ENCODE measurements at regions not wholly inside any gene's neighbourhood (a gene's known extent, or its start where the extent isn't known, plus 50 kb on each side); places are given as distances from the start of the nearest gene placed in this dataset.

DNA sequence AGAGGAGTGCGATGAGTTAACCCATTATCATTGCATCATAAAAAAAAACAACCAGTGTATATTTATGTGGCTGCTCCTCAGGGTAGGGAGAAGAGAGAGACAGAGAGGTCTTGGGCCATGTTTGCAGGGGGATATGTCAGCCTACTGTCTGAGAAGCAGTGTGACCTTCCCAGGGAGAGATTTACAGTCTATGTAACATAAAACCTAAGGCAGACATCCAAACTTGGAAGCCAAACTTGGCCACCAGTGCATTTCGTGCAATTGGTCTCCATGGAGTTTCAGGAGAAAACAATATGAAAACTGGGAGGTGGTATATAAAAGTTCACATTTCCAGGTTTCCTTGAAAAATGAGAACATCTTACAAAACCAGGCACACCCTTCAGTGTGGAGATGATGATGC is 85.9 kb upstream of the CXCL12 start:
- TF ChIP-seq, protein P1, sequence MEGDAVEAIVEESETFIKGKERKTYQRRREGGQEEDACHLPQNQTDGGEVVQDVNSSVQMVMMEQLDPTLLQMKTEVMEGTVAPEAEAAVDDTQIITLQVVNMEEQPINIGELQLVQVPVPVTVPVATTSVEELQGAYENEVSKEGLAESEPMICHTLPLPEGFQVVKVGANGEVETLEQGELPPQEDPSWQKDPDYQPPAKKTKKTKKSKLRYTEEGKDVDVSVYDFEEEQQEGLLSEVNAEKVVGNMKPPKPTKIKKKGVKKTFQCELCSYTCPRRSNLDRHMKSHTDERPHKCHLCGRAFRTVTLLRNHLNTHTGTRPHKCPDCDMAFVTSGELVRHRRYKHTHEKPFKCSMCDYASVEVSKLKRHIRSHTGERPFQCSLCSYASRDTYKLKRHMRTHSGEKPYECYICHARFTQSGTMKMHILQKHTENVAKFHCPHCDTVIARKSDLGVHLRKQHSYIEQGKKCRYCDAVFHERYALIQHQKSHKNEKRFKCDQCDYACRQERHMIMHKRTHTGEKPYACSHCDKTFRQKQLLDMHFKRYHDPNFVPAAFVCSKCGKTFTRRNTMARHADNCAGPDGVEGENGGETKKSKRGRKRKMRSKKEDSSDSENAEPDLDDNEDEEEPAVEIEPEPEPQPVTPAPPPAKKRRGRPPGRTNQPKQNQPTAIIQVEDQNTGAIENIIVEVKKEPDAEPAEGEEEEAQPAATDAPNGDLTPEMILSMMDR (IDR thresholded peaks at IDR 0.05): no peak
- TF ChIP-seq POLR2A (IDR thresholded peaks at IDR 0.05): no peak

Measured in body of pancreas (tissue), 4 donors.